ENCODE measurements at regions not wholly inside any gene's neighbourhood (a gene's known extent, or its start where the extent isn't known, plus 50 kb on each side); places are given as distances from the start of the nearest gene placed in this dataset.
"Not testable (repeated sequence)": the region's sequence is repeated elsewhere in the genome, so short reads cannot be mapped to it uniquely, and the experiment has no call there.

GRCh38 chr6:84926189-84927155 lies 162.1 kb upstream of the TBX18 start:
- no peak for DNase-seq (ENCODE audit: low spot score)

GRCh38 chr6:84921891-84922290 lies 157.5 kb upstream of the TBX18 start:
- DNase-seq (ENCODE audit: low spot score), result no peak

- DNase-seq (ENCODE audit: low spot score), result no peak
Measured at GRCh38 chr6:84920021-84920420, 155.6 kb upstream of the TBX18 start.

GRCh38 chr6:84916704-84917103 lies 152.3 kb upstream of the TBX18 start:
- no peak for DNase-seq (ENCODE audit: low spot score)

GRCh38 chr6:84912472-84913322 lies 148.3 kb upstream of the TBX18 start:
- no peak for DNase-seq (ENCODE audit: low spot score)

- no peak for DNase-seq (ENCODE audit: low spot score)
Measured at GRCh38 chr6:84910906-84911607, 146.7 kb upstream of the TBX18 start.

GRCh38 chr6:84908304-84908904 lies 144.0 kb upstream of the TBX18 start:
- no peak for DNase-seq (ENCODE audit: low spot score)

- DNase-seq (ENCODE audit: low spot score), result no peak
Measured at GRCh38 chr6:84906514-84906913, 142.1 kb upstream of the TBX18 start.

- no peak for DNase-seq (ENCODE audit: low spot score)
Measured at GRCh38 chr6:84905823-84906222, 141.4 kb upstream of the TBX18 start.

- no peak for DNase-seq (ENCODE audit: low spot score)
Measured at GRCh38 chr6:84902354-84902928, 138.0 kb upstream of the TBX18 start.

- no peak for DNase-seq (ENCODE audit: low spot score)
Measured at GRCh38 chr6:84897988-84898594, 133.7 kb upstream of the TBX18 start.

GRCh38 chr6:84897011-84897410 lies 132.6 kb upstream of the TBX18 start:
- no peak for DNase-seq (ENCODE audit: low spot score)

GRCh38 chr6:84892671-84893070 lies 128.3 kb upstream of the TBX18 start:
- no peak for DNase-seq (ENCODE audit: low spot score)

- no peak for DNase-seq (ENCODE audit: low spot score)
Measured at GRCh38 chr6:84882768-84883766, 118.7 kb upstream of the TBX18 start.

- not testable (repeated sequence) for DNase-seq (ENCODE audit: low spot score)
Measured at GRCh38 chr6:84879385-84879784, 115.0 kb upstream of the TBX18 start.

- no peak for DNase-seq (ENCODE audit: low spot score)
Measured at GRCh38 chr6:84877515-84878210, 113.3 kb upstream of the TBX18 start.

- no peak for DNase-seq (ENCODE audit: low spot score)
Measured at GRCh38 chr6:84876723-84877514, 112.5 kb upstream of the TBX18 start.

GRCh38 chr6:84872996-84873723 lies 108.8 kb upstream of the TBX18 start:
- DNase-seq (ENCODE audit: low spot score), result no peak

Measured in CD4-positive, alpha-beta T cell treated with Interleukin-6 at 100 ng/mL for 8 hours (primary cell).